Uterus (tissue), 2 donors: ENCODE measurements at regions not wholly inside any gene's neighbourhood (a gene's known extent, or its start where the extent isn't known, plus 50 kb on each side); places are given as distances from the start of the nearest gene placed in this dataset.
"Not testable (repeated sequence)": the region's sequence is repeated elsewhere in the genome, so short reads cannot be mapped to it uniquely, and the experiment has no call there.

Experiments used
- POLR2A ChIP-seq, 2 donors: fragments of 450-650 bp; IDR thresholded peaks; one replicate each; pipeline ENCODE4 v1.6.1; 2016; ENCODE audit warnings: antibody characterized with exemption in 2 of 2, mild to moderate bottlenecking in 1 of 2, moderate library complexity in 1 of 2
- TF ChIP-seq, protein P1 (sequence below), 4 experiments: fragments of 200-600 bp in 2 of 4; fragments of 450-650 bp in 2 of 4; sonication (generic) in 2 of 4; IDR thresholded peaks; one replicate each; pipeline ENCODE4 v1.5.1; 2016 to 2019; ENCODE audit warnings: antibody characterized with exemption in 4 of 4, mild to moderate bottlenecking in 2 of 4, moderate library complexity in 1 of 4

- TF ChIP-seq, protein P1, sequence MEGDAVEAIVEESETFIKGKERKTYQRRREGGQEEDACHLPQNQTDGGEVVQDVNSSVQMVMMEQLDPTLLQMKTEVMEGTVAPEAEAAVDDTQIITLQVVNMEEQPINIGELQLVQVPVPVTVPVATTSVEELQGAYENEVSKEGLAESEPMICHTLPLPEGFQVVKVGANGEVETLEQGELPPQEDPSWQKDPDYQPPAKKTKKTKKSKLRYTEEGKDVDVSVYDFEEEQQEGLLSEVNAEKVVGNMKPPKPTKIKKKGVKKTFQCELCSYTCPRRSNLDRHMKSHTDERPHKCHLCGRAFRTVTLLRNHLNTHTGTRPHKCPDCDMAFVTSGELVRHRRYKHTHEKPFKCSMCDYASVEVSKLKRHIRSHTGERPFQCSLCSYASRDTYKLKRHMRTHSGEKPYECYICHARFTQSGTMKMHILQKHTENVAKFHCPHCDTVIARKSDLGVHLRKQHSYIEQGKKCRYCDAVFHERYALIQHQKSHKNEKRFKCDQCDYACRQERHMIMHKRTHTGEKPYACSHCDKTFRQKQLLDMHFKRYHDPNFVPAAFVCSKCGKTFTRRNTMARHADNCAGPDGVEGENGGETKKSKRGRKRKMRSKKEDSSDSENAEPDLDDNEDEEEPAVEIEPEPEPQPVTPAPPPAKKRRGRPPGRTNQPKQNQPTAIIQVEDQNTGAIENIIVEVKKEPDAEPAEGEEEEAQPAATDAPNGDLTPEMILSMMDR (IDR thresholded peaks at IDR 0.05), result not testable (repeated sequence)
- TF ChIP-seq POLR2A (IDR thresholded peaks at IDR 0.05), result not testable (repeated sequence)
Observed at GRCh38 chr1:104217395-104217986, 467.8 kb downstream of the AMY1C start.
